ENCODE measurements at regions not wholly inside any gene's neighbourhood (a gene's known extent, or its start where the extent isn't known, plus 50 kb on each side); places are given as distances from the start of the nearest gene placed in this dataset.

GRCh38 chr18:54080858-54081257 is 143.6 kb downstream of the MBD2 start:
- H3K36me3 ChIP-seq (ENCODE audit: control insufficient read depth, insufficient read depth, low read length) = no peaks in the 10 kb centered on the region
- no peaks in the 10 kb centered on the region for H3K4me1 ChIP-seq (replicated peaks in 1 of 2; ENCODE audit: control insufficient read depth in 2 of 2, insufficient read depth in 2 of 2, low read length in 2 of 2)
- DNase-seq (ENCODE audit: extremely low read depth in 1 of 4, low spot score in 3 of 4) (no peak), FAIRE-seq (no peak), ATAC-seq (no peak)
- no peak overlapping the region for H2AFZ ChIP-seq (ENCODE audit: low read depth, low read length)
- H3K9ac ChIP-seq (ENCODE audit: insufficient read depth in 1 of 2, low read depth in 2 of 2, low read length in 2 of 2) = no peak overlapping the region
- no peak overlapping the region for H3K4me2 ChIP-seq (ENCODE audit: insufficient read depth, low read length)
- no peaks in the 10 kb centered on the region for H3K9me1 ChIP-seq (ENCODE audit: control insufficient read depth, insufficient read depth, low read length)
- TF ChIP-seq BCLAF1 (IDR thresholded peaks at IDR 0.05; ENCODE audit: borderline replicate concordance in 1 of 2, control insufficient read depth in 1 of 2, low read depth in 2 of 2, low read length in 1 of 2) = no peak
- TF ChIP-seq RBFOX2 (IDR thresholded peaks at IDR 0.05; ENCODE audit: low read depth, low read length) = no peak
- no peak for TF ChIP-seq ESRRB (CRISPR knock-in tag; IDR thresholded peaks at IDR 0.05; ENCODE audit: borderline replicate concordance)
- no peak for TF ChIP-seq CGGBP1 (CRISPR knock-in tag; IDR thresholded peaks at IDR 0.05)
- no peak for TF ChIP-seq POLR2B (IDR thresholded peaks at IDR 0.05; ENCODE audit: low read depth, partially characterized antibody)
- TF ChIP-seq CHD1 (IDR thresholded peaks at IDR 0.05; ENCODE audit: low read length) = no peak
- no peak for TF ChIP-seq HSF4 (CRISPR knock-in tag; IDR thresholded peaks at IDR 0.05; ENCODE audit: borderline replicate concordance)
- no TSS peak for BruUV-seq (replicated peaks)
- H3K4me3 ChIP-seq = no peak overlapping the region
- in situ Hi-C loops (cut with MboI) = no loop called here
- H3K79me2 ChIP-seq (ENCODE audit: control insufficient read depth, insufficient read depth, low read length) = no peaks in the 10 kb centered on the region
- CTCF ChIA-PET (ENCODE audit: low intra/inter-chr PET ratio) = no interaction called here
- POLR2A ChIA-PET = no interaction called here
- no peaks in the 10 kb centered on the region for H4K20me1 ChIP-seq (replicated peaks; ENCODE audit: control insufficient read depth, insufficient read depth, low read length)
- intact Hi-C loops (cut with micrococcal nuclease) = no loop called here
- WGBS (ENCODE audit: insufficient coverage, low coverage, missing lambda C conversion rate) = 0% methylated on average over 2 of the region's 2 CpGs
- no peaks in the 10 kb centered on the region for H3K27me3 ChIP-seq (ENCODE audit: control insufficient read depth in 2 of 2, insufficient read depth in 2 of 2, low read length in 2 of 2)
- H3K27ac ChIP-seq (ENCODE audit: extremely low read depth, low read depth, low read length) = no peak overlapping the region
- no peaks in the 10 kb centered on the region for H3K9me3 ChIP-seq (replicated peaks; ENCODE audit: control insufficient read depth, insufficient read depth, low read depth, low read length)

Measured in K562 (cell line).